Esophagus muscularis mucosa (tissue), 4 donors: ENCODE measurements at regions not wholly inside any gene's neighbourhood (a gene's known extent, or its start where the extent isn't known, plus 50 kb on each side); places are given as distances from the start of the nearest gene placed in this dataset.

Experiments used
- DNase-seq: peaks from one replicate; pipeline ENCODE4 v3.0.0-alpha.2; 2017; ENCODE audit errors: extremely low spot score
- H3K27ac ChIP-seq, 4 donors: fragments of 200-600 bp; sonication (generic); replicated peaks in 1 of 4; 1 replicate in 3 of 4; 2 replicates in 1 of 4; pipeline ENCODE4 v1.5.1; 2016 to 2019; ENCODE audit warnings: mild to moderate bottlenecking in 1 of 4
- H3K27me3 ChIP-seq, 4 donors: fragments of 200-600 bp; sonication (generic); one replicate each; pipeline versions ENCODE4 v1.5.1 to v1.6.0; 2016 to 2019
- H3K36me3 ChIP-seq, 4 donors: fragments of 200-600 bp; sonication (generic); one replicate each; pipeline ENCODE4 v1.5.1; 2016 to 2019
- H3K4me1 ChIP-seq, 4 donors: fragments of 200-600 bp; sonication (generic); one replicate each; pipeline ENCODE4 v1.5.1; 2016 to 2019
- H3K4me3 ChIP-seq, 4 donors: fragments of 200-600 bp; sonication (generic); 1 replicate in 2 of 4; 2 replicates in 2 of 4; pipeline ENCODE4 v1.5.1; 2016 to 2019; ENCODE audit warnings: mild to moderate bottlenecking in 4 of 4, moderate library complexity in 1 of 4
- H3K9me3 ChIP-seq, 4 donors: fragments of 200-600 bp; sonication (generic); 1 replicate in 3 of 4; 2 replicates in 1 of 4; pipeline ENCODE4 v1.5.1; 2016 to 2019
- CTCF ChIP-seq, 3 experiments: fragments of 200-600 bp in 2 of 3; fragments of 450-650 bp in 1 of 3; sonication (generic) in 2 of 3; IDR thresholded peaks; one replicate each; pipeline ENCODE4 v1.5.1; 2017 to 2019; ENCODE audit warnings: antibody characterized with exemption in 3 of 3, mild to moderate bottlenecking in 2 of 3, moderate library complexity in 1 of 3
- EP300 ChIP-seq: sonication (generic); formaldehyde crosslinking; IDR thresholded peaks from one replicate; pipeline ENCODE4 v1.6.1; 2017; ENCODE audit warnings: antibody characterized with exemption
- POLR2A ChIP-seq: fragments of 450-650 bp; IDR thresholded peaks from one replicate; pipeline ENCODE4 v1.6.1; 2017; ENCODE audit warnings: antibody characterized with exemption, moderate library complexity, mild to moderate bottlenecking, low read depth
- POLR2AphosphoS5 ChIP-seq, 2 donors: sonication (generic); formaldehyde crosslinking; IDR thresholded peaks; one replicate each; pipeline ENCODE4 v1.6.1; 2017; ENCODE audit warnings: antibody characterized with exemption in 2 of 2
- WGBS: methylation state at CpG from one replicate; pipeline ENCODE4 v1.1.5; 2018; 5-methylcytosine and 5-hydroxymethylcytosine counted together
- intact Hi-C: fragments of 100-400 bp; cut with DNase I; formaldehyde crosslinking; loops from one replicate; pipeline ENCODE4 v1.15.1; 2023

GRCh38 chr22:48368975-48369525 lies 1458.6 kb downstream of the BRD1 start:
- intact Hi-C loops: no loop called here
- no peak for TF ChIP-seq POLR2A
- TF ChIP-seq CTCF (IDR thresholded peaks at IDR 0.05): no peak
- TF ChIP-seq POLR2AphosphoS5 (IDR thresholded peaks at IDR 0.05): no peak
- TF ChIP-seq EP300: no peak
- Histone ChIP-seq H3K36me3 (no peaks in the 10 kb centered on the region), H3K4me3 (no peak overlapping the region), H3K27ac (no peak overlapping the region), H3K4me1 (peaks cover 0 to 16% (median 11%) of the 10 kb centered on the region in 4 donors), H3K9me3 (no peaks in the 10 kb centered on the region), H3K27me3 (peaks cover 0 to 16% (median 0%) of the 10 kb centered on the region in 4 donors)
- 79% methylated on average over 11 of the region's 11 CpGs for WGBS
- DNase-seq: no peak

GRCh38 chr22:48367731-48368130 lies 1459.9 kb downstream of the BRD1 start:
- no peak overlapping the region for H3K27ac ChIP-seq
- WGBS: 84% methylated on average over 9 of the region's 12 CpGs
- no peaks in the 10 kb centered on the region for H3K9me3 ChIP-seq
- peaks cover 0 to 16% (median 11%) of the 10 kb centered on the region in 4 donors for H3K4me1 ChIP-seq
- H3K4me3 ChIP-seq: no peak overlapping the region
- no peaks in the 10 kb centered on the region for H3K36me3 ChIP-seq
- intact Hi-C loops: no loop called here
- TF ChIP-seq POLR2AphosphoS5 (IDR thresholded peaks at IDR 0.05) (no peak), CTCF (IDR thresholded peaks at IDR 0.05) (no peak), POLR2A (no peak), EP300 (no peak)
- peaks cover 0 to 11% (median 0%) of the 10 kb centered on the region in 4 donors for H3K27me3 ChIP-seq
- DNase-seq: no peak

GRCh38 chr22:48366591-48366990 lies 1461.1 kb downstream of the BRD1 start:
- Histone ChIP-seq H3K4me1 (peaks cover 0 to 16% (median 11%) of the 10 kb centered on the region in 4 donors), H3K9me3 (no peaks in the 10 kb centered on the region), H3K36me3 (no peaks in the 10 kb centered on the region), H3K4me3 (no peak overlapping the region), H3K27me3 (peaks cover 0 to 6% (median 0%) of the 10 kb centered on the region in 4 donors), H3K27ac (no peak overlapping the region)
- intact Hi-C loops: no loop called here
- 72% methylated on average over 9 of the region's 9 CpGs for WGBS
- TF ChIP-seq POLR2A (no peak), EP300 (no peak), CTCF (IDR thresholded peaks at IDR 0.05) (no peak), POLR2AphosphoS5 (IDR thresholded peaks at IDR 0.05) (no peak)
- no peak for DNase-seq

- H3K27ac ChIP-seq: no peak overlapping the region
- peaks cover 0 to 15% (median 11%) of the 10 kb centered on the region in 4 donors for H3K4me1 ChIP-seq
- TF ChIP-seq POLR2AphosphoS5 (IDR thresholded peaks at IDR 0.05) (no peak), POLR2A (no peak), EP300 (no peak), CTCF (IDR thresholded peaks at IDR 0.05) (no peak)
- no CpG with 5 or more reads among the region's 8 CpGs for WGBS
- no peak for DNase-seq
- H3K36me3 ChIP-seq: no peaks in the 10 kb centered on the region
- no peak overlapping the region for H3K4me3 ChIP-seq
- intact Hi-C loops: no loop called here
- H3K9me3 ChIP-seq: no peaks in the 10 kb centered on the region
- H3K27me3 ChIP-seq: peaks cover 0 to 6% (median 0%) of the 10 kb centered on the region in 4 donors
Observed at GRCh38 chr22:48366056-48366455, 1461.6 kb downstream of the BRD1 start.

- no peak overlapping the region for H3K4me3 ChIP-seq
- DNase-seq: no peak
Observed at GRCh38 chr22:48365386-48365785, 1462.3 kb downstream of the BRD1 start.

More at GRCh38 chr22:48365386-48365785, 1462.3 kb downstream of the BRD1 start:
- Histone ChIP-seq H3K27ac (no peak overlapping the region), H3K4me1 (peaks cover 0 to 9% (median 7%) of the 10 kb centered on the region in 4 donors), H3K9me3 (no peaks in the 10 kb centered on the region), H3K36me3 (no peaks in the 10 kb centered on the region), H3K27me3 (peaks cover 0 to 9% (median 0%) of the 10 kb centered on the region in 4 donors)
- no peak for TF ChIP-seq POLR2AphosphoS5 (IDR thresholded peaks at IDR 0.05)
- TF ChIP-seq EP300: no peak
- no peak for TF ChIP-seq CTCF (IDR thresholded peaks at IDR 0.05)
- TF ChIP-seq POLR2A: no peak
- intact Hi-C loops: no loop called here
- 77% methylated on average over 4 of the region's 4 CpGs for WGBS
